WTC11 (cell line): ENCODE measurements at regions not wholly inside any gene's neighbourhood (a gene's known extent, or its start where the extent isn't known, plus 50 kb on each side); places are given as distances from the start of the nearest gene placed in this dataset.
A peak's percentile ranks its signal among the peaks of the same experiment; 100 is the strongest.

Experiments used
- ATAC-seq: fragments of 200-7000 bp; cut with Tn5 transposase; 2 replicates; pipeline ENCODE4 v1.10.0; 2021; ENCODE audit warnings: mild to moderate bottlenecking, moderate library complexity
- CTCF ChIA-PET: fragments of 300-600 bp; sonication (Branson Sonifier 250); formaldehyde crosslinking; loops from one replicate; lab custom pipeline; 2021; ENCODE audit warnings: antibody characterized with exemption; lab: Charles Lee
- POLR2A ChIA-PET: fragments of 350-600 bp; sonication (Branson Sonifier 250); formaldehyde crosslinking; loops from one replicate; lab custom pipeline; 2021; ENCODE audit warnings: antibody characterized with exemption; lab: Charles Lee
- DNase-seq: peaks from one replicate; pipeline ENCODE4 v3.0.0; 2021; ENCODE audit warnings: low spot score
- H3K27ac Mint-ChIP-seq: 2 replicates; pipeline ENCODE4 v1.8.0; 2021; ENCODE audit warnings: mixed read lengths
- H3K27me3 Mint-ChIP-seq: 2 replicates; pipeline ENCODE4 v1.8.0; 2021; ENCODE audit warnings: low read depth, mild to moderate bottlenecking, moderate library complexity, mixed read lengths
- H3K36me3 Mint-ChIP-seq: 2 replicates; pipeline ENCODE4 v1.8.0; 2021; ENCODE audit warnings: mixed read lengths
- H3K4me1 Mint-ChIP-seq: 2 replicates; pipeline ENCODE4 v1.8.0; 2022; ENCODE audit warnings: mixed read lengths
- H3K4me3 Mint-ChIP-seq: 2 replicates; pipeline ENCODE4 v1.8.0; 2021; ENCODE audit warnings: mild to moderate bottlenecking, moderate library complexity, mixed read lengths
- H3K9me3 Mint-ChIP-seq: 2 replicates; pipeline ENCODE4 v1.8.0; 2021; ENCODE audit warnings: mixed read lengths
- CBFB ChIP-seq: sonication (generic); formaldehyde crosslinking; IDR thresholded peaks from 2 replicates; pipeline ENCODE4 v1.8.1; 2022; ENCODE audit warnings: mild to moderate bottlenecking, low read depth, missing genetic modification reagents
- GRHL2 ChIP-seq: fragments of 250-450 bp; sonication (Bioruptor Pico); IDR thresholded peaks from 2 replicates; pipeline ENCODE4 v1.8.0; 2022; ENCODE audit warnings: mild to moderate bottlenecking, moderate library complexity; ENCODE audit not compliant: insufficient replicate concordance, severe bottlenecking
- NFATC4 ChIP-seq: fragments of 250-450 bp; sonication (Bioruptor Pico); IDR thresholded peaks from 2 replicates; pipeline ENCODE4 v1.9.0; 2021; ENCODE audit warnings: mild to moderate bottlenecking
- NR1H2 ChIP-seq: sonication (generic); formaldehyde crosslinking; IDR thresholded peaks from 2 replicates; pipeline ENCODE4 v1.9.0; 2021; ENCODE audit warnings: mild to moderate bottlenecking, moderate library complexity, missing genetic modification reagents
- NR3C1 ChIP-seq: sonication (generic); formaldehyde crosslinking; conservative IDR thresholded peaks from 2 replicates; pipeline ENCODE4 v1.8.1; 2023; ENCODE audit warnings: low read depth, mild to moderate bottlenecking, missing genetic modification reagents
- PREB ChIP-seq: sonication (generic); formaldehyde crosslinking; IDR thresholded peaks from 2 replicates; pipeline ENCODE4 v1.8.1; 2022; ENCODE audit warnings: mild to moderate bottlenecking, missing genetic modification reagents, moderate library complexity, borderline replicate concordance
- RELA ChIP-seq: sonication (generic); formaldehyde crosslinking; IDR thresholded peaks from 2 replicates; pipeline ENCODE4 v1.8.1; 2022; ENCODE audit warnings: missing genetic modification reagents, mild to moderate bottlenecking, borderline replicate concordance
- RORB ChIP-seq: fragments of 250-450 bp; sonication (Bioruptor Pico); IDR thresholded peaks from 2 replicates; pipeline ENCODE4 v1.9.0; 2021; ENCODE audit warnings: mild to moderate bottlenecking
- SMAD4 ChIP-seq: sonication (generic); formaldehyde crosslinking; IDR thresholded peaks from 2 replicates; pipeline ENCODE4 v1.8.0; 2022; ENCODE audit warnings: mild to moderate bottlenecking, missing genetic modification reagents
- SP1 ChIP-seq: sonication (generic); formaldehyde crosslinking; conservative IDR thresholded peaks from 2 replicates; pipeline ENCODE4 v1.8.1; 2022; ENCODE audit warnings: missing genetic modification reagents
- TEAD4 ChIP-seq: sonication (generic); formaldehyde crosslinking; IDR thresholded peaks from 2 replicates; pipeline ENCODE4 v1.8.0; 2022; ENCODE audit warnings: mild to moderate bottlenecking, missing genetic modification reagents
- ZNF138 ChIP-seq: sonication (generic); formaldehyde crosslinking; conservative IDR thresholded peaks from 2 replicates; pipeline ENCODE4 v1.8.1; 2022; ENCODE audit warnings: mild to moderate bottlenecking, moderate library complexity, missing genetic modification reagents
- ZNF671 ChIP-seq: fragments of 250-450 bp; sonication (Bioruptor Pico); IDR thresholded peaks from 2 replicates; pipeline ENCODE4 v1.8.0; 2021; ENCODE audit warnings: mild to moderate bottlenecking
- TF ChIP-seq, protein P1 (sequence below): sonication (generic); formaldehyde crosslinking; IDR thresholded peaks from 2 replicates; pipeline ENCODE4 v1.8.0; 2022; ENCODE audit warnings: mild to moderate bottlenecking, missing genetic modification reagents
- TF ChIP-seq, protein P2 (sequence below): sonication (generic); formaldehyde crosslinking; IDR thresholded peaks from 2 replicates; pipeline ENCODE4 v1.8.1; 2023; ENCODE audit warnings: mild to moderate bottlenecking, missing genetic modification reagents
- TF ChIP-seq, protein P3 (sequence below): sonication (generic); formaldehyde crosslinking; IDR thresholded peaks from 2 replicates; pipeline ENCODE4 v1.8.1; 2023; ENCODE audit warnings: mild to moderate bottlenecking, missing genetic modification reagents
- TF ChIP-seq, protein P4 (sequence below): sonication (generic); formaldehyde crosslinking; IDR thresholded peaks from 2 replicates; pipeline ENCODE4 v1.8.1; 2023; ENCODE audit warnings: mild to moderate bottlenecking, missing genetic modification reagents, moderate library complexity
- TF ChIP-seq, protein P5 (sequence below): sonication (generic); formaldehyde crosslinking; IDR thresholded peaks from 2 replicates; pipeline ENCODE4 v1.8.1; 2023; ENCODE audit warnings: mild to moderate bottlenecking, missing genetic modification reagents, moderate library complexity

DNA sequence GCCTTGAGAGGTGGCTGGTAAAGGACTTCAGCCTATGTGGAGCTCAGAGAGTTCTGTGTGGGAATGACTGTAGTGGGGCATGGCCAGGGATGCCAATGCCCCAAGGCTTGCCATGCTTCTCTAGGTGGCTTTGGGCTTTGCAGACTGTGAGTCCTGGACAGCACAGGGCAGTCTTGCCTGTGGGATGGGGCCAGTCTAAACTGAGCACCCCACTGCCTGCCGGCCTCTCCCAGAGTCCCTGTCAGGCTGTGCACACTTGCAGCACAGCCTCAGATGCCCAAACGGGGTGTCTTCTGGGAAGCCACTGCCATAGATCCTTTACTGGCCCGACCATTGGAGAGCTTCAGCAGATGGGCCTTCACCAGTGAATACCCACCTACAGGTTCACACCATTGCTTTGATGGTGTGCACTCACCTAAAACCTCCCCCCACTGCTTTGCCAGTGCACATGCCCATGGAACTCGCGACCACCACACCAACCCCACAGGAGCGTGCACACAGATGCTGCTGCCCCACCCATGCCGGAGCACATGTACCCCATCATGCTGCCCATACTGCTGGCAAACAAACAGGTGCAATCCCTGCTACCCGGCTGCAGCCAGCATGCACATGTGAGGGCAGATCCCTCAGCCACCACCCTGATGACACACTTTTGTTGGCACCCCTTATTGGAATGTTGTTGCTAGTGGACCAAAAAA, 97.3 kb upstream of the CNKSR2 start:
- CTCF ChIA-PET: no interaction called here
- H3K4me1 Mint-ChIP-seq: no peaks in the 10 kb centered on the region
- no peak for TF ChIP-seq RORB (CRISPR knock-in tag)
- TF ChIP-seq, protein P1, sequence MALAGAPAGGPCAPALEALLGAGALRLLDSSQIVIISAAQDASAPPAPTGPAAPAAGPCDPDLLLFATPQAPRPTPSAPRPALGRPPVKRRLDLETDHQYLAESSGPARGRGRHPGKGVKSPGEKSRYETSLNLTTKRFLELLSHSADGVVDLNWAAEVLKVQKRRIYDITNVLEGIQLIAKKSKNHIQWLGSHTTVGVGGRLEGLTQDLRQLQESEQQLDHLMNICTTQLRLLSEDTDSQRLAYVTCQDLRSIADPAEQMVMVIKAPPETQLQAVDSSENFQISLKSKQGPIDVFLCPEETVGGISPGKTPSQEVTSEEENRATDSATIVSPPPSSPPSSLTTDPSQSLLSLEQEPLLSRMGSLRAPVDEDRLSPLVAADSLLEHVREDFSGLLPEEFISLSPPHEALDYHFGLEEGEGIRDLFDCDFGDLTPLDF: no peak
- TF ChIP-seq NFATC4 (CRISPR knock-in tag): no peak
- TF ChIP-seq NR1H2 (CRISPR knock-in tag): no peak
- TF ChIP-seq, protein P2, sequence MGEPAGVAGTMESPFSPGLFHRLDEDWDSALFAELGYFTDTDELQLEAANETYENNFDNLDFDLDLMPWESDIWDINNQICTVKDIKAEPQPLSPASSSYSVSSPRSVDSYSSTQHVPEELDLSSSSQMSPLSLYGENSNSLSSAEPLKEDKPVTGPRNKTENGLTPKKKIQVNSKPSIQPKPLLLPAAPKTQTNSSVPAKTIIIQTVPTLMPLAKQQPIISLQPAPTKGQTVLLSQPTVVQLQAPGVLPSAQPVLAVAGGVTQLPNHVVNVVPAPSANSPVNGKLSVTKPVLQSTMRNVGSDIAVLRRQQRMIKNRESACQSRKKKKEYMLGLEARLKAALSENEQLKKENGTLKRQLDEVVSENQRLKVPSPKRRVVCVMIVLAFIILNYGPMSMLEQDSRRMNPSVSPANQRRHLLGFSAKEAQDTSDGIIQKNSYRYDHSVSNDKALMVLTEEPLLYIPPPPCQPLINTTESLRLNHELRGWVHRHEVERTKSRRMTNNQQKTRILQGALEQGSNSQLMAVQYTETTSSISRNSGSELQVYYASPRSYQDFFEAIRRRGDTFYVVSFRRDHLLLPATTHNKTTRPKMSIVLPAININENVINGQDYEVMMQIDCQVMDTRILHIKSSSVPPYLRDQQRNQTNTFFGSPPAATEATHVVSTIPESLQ: no peak
- TF ChIP-seq SP1 (CRISPR knock-in tag): no peak
- TF ChIP-seq RELA: no peak
- TF ChIP-seq, all 79 proteins: peak for 0
- H3K27ac Mint-ChIP-seq: no peak overlapping the region
- no peak for DNase-seq
- H3K36me3 Mint-ChIP-seq: no peaks in the 10 kb centered on the region
- no peak for ATAC-seq
- no peaks in the 10 kb centered on the region for H3K27me3 Mint-ChIP-seq
- H3K9me3 Mint-ChIP-seq: peaks cover 8% of the 10 kb centered on the region; the same call in 1 of the 2 replicates
- no peak overlapping the region for H3K4me3 Mint-ChIP-seq
- POLR2A ChIA-PET: no interaction called here

DNA sequence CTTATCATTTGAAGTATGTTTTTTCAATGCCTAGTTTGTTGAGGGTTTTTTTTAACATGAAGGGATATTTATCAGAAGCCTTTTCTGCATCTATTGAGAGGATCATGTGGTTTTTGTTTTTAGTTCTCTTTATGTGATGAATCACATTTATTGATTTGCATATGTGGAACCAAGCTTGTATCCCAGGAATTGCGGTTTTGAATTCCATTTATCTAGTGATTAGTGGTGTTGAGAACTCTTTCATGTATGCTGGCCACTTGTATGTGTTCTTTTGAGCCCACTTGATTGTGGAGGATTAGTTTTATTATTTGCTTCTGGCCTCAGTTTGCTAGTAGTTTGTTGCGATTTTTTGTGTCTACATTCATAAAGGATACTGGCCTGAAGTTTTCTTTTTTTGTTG, 85.0 kb upstream of the CNKSR2 start:
- Mint-ChIP-seq H3K4me1 (no peaks in the 10 kb centered on the region), H3K27me3 (no peaks in the 10 kb centered on the region), H3K4me3 (no peak overlapping the region), H3K36me3 (no peaks in the 10 kb centered on the region), H3K9me3 (peaks cover under 1% of the 10 kb centered on the region), H3K27ac (no peak overlapping the region)
- ChIA-PET POLR2A (no interaction called here), CTCF (no interaction called here)
- TF ChIP-seq PREB (CRISPR knock-in tag) (no peak), TEAD4 (CRISPR knock-in tag) (no peak), SMAD4 (CRISPR knock-in tag) (no peak), NR1H2 (CRISPR knock-in tag) (no peak), GRHL2 (no peak), ZNF138 (CRISPR knock-in tag) (no peak), CBFB (CRISPR knock-in tag) (no peak)
- TF ChIP-seq, protein P3, sequence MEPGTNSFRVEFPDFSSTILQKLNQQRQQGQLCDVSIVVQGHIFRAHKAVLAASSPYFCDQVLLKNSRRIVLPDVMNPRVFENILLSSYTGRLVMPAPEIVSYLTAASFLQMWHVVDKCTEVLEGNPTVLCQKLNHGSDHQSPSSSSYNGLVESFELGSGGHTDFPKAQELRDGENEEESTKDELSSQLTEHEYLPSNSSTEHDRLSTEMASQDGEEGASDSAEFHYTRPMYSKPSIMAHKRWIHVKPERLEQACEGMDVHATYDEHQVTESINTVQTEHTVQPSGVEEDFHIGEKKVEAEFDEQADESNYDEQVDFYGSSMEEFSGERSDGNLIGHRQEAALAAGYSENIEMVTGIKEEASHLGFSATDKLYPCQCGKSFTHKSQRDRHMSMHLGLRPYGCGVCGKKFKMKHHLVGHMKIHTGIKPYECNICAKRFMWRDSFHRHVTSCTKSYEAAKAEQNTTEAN: no peak
- TF ChIP-seq, protein P2: no peak
- ATAC-seq (no peak), DNase-seq (no peak)

GRCh38 chrX:21295246-21295820, 78.9 kb upstream of the CNKSR2 start:
- no peak for DNase-seq
- Mint-ChIP-seq H3K36me3 (no peaks in the 10 kb centered on the region), H3K27ac (no peak overlapping the region), H3K4me3 (no peak overlapping the region), H3K9me3 (no peaks in the 10 kb centered on the region), H3K27me3 (no peaks in the 10 kb centered on the region), H3K4me1 (no peaks in the 10 kb centered on the region)
- ATAC-seq: peak; percentile 50
- ChIA-PET CTCF (no interaction called here), POLR2A (no interaction called here)
- TF ChIP-seq NR3C1 (CRISPR knock-in tag) (no peak), PREB (CRISPR knock-in tag) (no peak), ZNF671 (CRISPR knock-in tag) (no peak), NR1H2 (CRISPR knock-in tag) (no peak)
- TF ChIP-seq, protein P4, sequence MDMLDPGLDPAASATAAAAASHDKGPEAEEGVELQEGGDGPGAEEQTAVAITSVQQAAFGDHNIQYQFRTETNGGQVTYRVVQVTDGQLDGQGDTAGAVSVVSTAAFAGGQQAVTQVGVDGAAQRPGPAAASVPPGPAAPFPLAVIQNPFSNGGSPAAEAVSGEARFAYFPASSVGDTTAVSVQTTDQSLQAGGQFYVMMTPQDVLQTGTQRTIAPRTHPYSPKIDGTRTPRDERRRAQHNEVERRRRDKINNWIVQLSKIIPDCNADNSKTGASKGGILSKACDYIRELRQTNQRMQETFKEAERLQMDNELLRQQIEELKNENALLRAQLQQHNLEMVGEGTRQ: no peak
- TF ChIP-seq, protein P5, sequence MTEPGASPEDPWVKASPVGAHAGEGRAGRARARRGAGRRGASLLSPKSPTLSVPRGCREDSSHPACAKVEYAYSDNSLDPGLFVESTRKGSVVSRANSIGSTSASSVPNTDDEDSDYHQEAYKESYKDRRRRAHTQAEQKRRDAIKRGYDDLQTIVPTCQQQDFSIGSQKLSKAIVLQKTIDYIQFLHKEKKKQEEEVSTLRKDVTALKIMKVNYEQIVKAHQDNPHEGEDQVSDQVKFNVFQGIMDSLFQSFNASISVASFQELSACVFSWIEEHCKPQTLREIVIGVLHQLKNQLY (CRISPR knock-in tag): no peak
